NCI-H748 (cell line): ENCODE measurements at regions not wholly inside any gene's neighbourhood (a gene's known extent, or its start where the extent isn't known, plus 50 kb on each side); places are given as distances from the start of the nearest gene placed in this dataset.

Experiments used
- DNase-seq: peaks from one replicate; lab custom pipeline; 2025; ENCODE audit not compliant: unreplicated experiment; lab: John Stamatoyannopoulos, UW

DNA sequence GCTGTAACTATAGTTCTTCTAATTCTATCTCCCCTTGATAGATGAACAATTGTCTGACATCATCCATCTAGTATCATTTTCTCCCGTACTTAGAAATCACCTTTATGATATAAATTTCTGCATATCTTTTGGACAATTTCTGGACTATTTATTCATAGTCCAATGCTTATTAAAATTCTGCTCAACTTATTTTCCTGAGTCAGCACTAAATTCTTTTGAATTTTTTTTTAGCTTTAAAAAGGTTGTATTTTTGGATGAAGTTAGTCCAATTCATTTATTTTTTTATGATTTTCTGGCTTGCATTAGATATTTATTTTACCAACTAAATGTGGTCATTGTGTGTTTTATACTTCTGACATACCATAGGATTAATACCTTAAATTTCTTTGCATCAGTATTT lies 538.5 kb upstream of the DCC start:
- DNase-seq: no peak

DNA sequence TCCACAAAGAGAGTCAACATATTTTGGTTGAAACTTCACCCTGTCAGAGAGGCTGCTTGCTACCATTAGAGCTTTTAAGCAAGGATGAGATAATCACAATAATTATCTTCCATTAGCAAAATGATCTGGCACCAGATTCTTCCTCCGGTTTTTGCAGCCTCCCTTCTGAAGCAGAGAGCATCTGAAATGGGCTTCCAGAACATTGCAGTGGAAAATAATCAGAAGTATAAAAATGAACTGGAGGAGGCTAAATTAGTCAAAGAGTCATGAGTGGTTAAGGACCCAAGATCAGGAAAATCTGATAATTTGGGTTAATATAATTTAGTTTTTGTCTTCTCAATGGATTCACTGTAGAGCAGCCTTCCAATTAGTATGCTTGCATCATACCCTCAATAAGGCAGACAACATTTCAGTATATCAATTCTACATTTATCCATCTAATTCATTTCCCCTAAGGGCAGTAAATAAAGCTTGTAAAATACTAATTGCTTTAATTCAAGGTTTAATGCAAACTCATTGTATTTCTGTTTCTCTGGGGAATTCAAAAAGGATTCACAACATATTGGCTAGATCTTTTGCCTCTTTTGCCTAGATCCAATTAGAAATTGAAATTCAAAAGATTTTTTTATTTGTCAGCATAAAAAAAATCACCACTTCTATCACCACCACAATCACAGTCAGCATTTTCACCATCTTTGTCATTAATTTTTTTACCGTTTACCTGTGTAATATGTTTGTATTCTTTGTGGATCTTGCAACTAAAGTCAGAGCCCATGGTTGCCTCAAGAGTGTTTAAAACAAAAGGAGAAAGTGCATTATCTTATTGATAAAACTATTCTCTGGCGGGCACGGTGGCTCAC lies 537.2 kb upstream of the DCC start:
- peak; percentile 86 for DNase-seq

DNA sequence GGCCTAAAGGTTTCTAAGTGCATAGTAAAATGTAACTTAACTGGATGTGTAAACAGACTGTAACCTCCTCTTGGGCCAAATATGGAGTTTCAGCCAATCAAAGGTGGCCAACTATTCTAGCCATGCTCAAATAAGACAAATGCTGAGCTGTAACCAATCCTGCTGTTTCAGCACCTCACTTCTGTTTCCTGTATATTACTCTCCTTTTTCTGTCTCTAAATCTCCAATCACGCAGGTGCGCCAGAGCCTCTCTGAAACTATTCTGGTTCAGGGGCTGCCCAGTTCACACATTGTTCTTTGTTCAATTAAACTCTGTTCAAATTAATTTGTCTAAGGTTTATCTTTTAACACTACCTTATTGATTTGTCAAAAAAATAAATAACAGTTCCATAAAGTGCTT lies 532.7 kb upstream of the DCC start:
- no peak for DNase-seq

GRCh38 chr18:51811883-51812282 lies 528.1 kb upstream of the DCC start:
- DNase-seq: no peak

DNA sequence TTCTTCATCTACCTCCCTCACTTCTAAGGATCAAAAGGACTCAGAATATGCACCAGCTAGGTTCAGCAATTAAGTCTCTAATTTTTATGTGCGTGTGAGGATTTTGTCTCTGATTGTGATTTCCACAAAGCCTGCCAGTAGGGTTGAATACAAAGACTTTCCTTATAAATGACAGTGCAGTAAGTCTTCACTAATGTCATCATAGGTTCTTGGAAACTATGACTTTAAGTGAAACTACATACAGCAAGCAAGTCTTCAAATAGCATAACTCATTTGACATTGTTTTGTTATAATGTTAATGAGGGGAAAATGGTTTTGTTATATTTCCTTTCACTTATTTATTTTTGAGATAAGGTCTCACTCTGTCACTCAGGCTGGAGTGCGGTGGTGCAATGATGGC lies 526.3 kb upstream of the DCC start:
- DNase-seq: no peak

- no peak for DNase-seq
These were observed 518.4 kb upstream of the DCC start for GRCh38 chr18:51821610-51822009.

DNA sequence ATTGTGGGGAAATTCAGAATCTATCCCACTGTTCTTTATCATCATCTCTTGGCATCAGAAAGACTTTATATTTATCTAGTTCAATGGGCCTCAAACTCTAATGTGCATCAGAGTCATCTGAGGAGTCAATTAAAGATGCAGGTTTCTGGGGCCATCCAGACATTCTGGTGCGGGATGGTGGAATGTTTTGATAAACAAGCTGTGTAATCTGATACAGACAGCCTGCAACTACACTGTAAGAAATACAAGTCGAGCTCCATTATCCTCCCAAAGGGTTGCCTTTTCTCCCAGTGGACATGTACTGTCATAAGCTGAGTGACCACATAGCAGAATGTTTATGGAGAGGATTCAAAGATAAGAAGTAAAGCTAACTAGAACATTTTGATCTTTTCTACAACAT lies 515.3 kb upstream of the DCC start:
- no peak for DNase-seq

- DNase-seq: no peak
These were observed 506.1 kb upstream of the DCC start for GRCh38 chr18:51833850-51834249.

GRCh38 chr18:51848702-51849101 lies 491.3 kb upstream of the DCC start:
- DNase-seq: no peak

GRCh38 chr18:51852681-51853080 lies 487.3 kb upstream of the DCC start:
- DNase-seq: no peak

- no peak for DNase-seq
These were observed 482.0 kb upstream of the DCC start for GRCh38 chr18:51857989-51858388.

DNA sequence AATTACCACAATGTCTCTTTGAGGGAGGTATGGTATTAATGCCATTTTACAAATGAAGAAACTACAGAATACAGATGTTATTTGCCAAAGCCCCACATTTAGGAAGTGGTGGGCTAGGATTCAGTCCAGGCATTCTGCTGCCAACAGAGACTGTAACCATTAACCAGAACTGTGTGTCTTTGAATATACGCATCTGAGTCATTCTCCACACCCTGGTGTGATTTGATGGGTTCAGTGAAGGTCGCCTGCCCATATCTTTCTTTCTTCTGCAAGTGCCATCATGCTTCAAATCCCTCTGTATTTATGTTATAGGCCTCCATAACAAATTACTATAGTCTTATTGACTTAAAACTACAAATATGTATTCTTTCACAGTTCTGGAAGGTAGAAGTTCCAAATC lies 479.0 kb upstream of the DCC start:
- no peak for DNase-seq

- no peak for DNase-seq
These were observed 477.8 kb upstream of the DCC start for GRCh38 chr18:51862051-51862715.

- DNase-seq: no peak
These were observed 475.6 kb upstream of the DCC start for GRCh38 chr18:51864219-51864965.

- no peak for DNase-seq
These were observed 474.5 kb upstream of the DCC start for GRCh38 chr18:51865538-51865937.

- no peak for DNase-seq
These were observed 472.2 kb upstream of the DCC start for GRCh38 chr18:51867767-51868166.

- no peak for DNase-seq
These were observed 461.3 kb upstream of the DCC start for GRCh38 chr18:51878724-51879123.

DNA sequence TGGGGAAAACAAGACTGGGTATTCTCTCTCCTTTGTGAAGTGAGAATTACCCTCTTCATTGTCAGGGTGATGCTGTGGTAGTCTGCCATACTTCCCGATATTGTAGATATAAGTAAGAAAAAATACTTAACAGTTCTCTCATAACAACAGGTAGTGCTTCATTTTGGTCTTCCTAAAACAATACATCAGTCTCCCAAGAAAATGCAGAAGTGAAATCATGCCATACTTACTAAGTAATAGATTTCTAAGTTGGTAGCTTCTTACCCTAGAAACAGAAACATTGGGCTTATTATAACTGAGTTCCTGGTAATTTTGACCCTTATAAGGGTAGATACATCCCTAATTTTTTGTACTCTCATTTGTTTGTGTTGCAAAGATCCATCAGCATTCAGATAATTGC lies 460.7 kb upstream of the DCC start:
- no peak for DNase-seq

GRCh38 chr18:51881394-51881793 lies 458.6 kb upstream of the DCC start:
- DNase-seq: no peak

DNA sequence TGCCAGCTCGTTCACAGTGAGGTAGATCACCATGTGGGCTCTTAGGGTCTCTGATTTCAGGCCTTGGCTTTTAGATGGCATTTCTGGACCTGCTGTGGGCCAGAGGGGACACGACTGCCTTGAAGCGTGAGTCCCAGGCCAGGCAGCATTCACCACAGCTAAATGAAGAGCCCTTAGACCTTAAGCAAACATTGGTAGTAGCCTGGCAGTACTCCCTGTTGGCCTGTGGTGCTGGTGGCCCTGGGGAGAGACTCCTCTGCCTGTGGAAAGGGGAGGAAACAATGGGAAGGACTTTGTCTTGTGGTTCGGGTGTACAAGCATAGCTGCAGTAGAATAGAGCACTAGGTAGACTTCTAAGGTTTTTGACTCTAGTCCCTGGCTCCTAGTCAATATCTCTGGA lies 456.0 kb upstream of the DCC start:
- DNase-seq: no peak

DNA sequence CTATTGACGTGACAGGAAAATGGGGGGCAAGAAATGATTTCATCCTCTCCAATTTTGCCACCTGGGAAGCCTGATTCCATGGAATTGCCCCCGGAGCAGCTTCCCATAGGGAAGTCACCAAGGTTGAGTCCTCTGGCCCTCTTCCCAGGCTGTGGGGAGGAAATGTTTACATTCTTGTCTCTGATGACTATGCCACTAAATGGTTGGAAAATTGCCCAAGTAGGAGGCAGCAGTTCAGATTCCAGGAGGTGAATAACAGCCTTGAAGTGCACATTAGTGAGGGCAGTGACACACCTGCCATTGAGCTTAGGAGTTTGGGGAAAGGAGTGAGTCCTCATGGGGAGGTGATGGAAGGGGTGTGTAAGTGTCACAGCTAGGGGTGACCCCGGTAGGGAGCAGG lies 449.2 kb upstream of the DCC start:
- DNase-seq: peak; percentile 100

DNA sequence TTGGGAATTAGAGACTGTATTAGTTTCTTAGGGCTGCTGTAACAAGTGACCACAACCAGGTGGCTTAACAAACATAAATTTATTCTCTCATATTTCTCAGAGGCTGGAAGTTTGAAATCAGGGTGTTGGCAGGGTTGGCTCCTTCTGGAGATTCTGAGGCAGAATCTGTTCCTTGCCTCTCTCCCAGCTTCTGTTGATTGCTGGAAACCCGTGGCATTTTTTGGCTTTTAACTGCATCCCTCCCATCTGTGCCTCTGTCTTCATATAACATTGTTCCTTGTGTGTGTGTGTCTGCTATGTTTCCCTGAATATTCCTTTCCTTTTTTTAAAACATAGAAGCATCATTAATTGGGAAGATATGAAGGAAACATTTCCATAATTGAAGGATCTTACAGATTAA lies 448.1 kb upstream of the DCC start:
- DNase-seq: no peak
